ENCODE measurements at regions not wholly inside any gene's neighbourhood (a gene's known extent, or its start where the extent isn't known, plus 50 kb on each side); places are given as distances from the start of the nearest gene placed in this dataset.

GRCh38 chr3:146843476-146843875, 238.3 kb upstream of the PLSCR5 start:
- intact Hi-C loops (cut with micrococcal nuclease): no loop called here

GRCh38 chr3:146839727-146840375, 234.7 kb upstream of the PLSCR5 start:
- intact Hi-C loops (cut with micrococcal nuclease): no loop called here

GRCh38 chr3:146838221-146838620, 233.1 kb upstream of the PLSCR5 start:
- intact Hi-C loops (cut with micrococcal nuclease): no loop called here

- intact Hi-C loops (cut with micrococcal nuclease): no loop called here
Observed at GRCh38 chr3:146834917-146835316, 229.8 kb upstream of the PLSCR5 start.

GRCh38 chr3:146832857-146833458, 227.8 kb upstream of the PLSCR5 start:
- intact Hi-C loops (cut with micrococcal nuclease): no loop called here

GRCh38 chr3:146831659-146832058, 226.5 kb upstream of the PLSCR5 start:
- intact Hi-C loops (cut with micrococcal nuclease): no loop called here

GRCh38 chr3:146830231-146830630, 225.1 kb upstream of the PLSCR5 start:
- intact Hi-C loops (cut with micrococcal nuclease): no loop called here

- intact Hi-C loops (cut with micrococcal nuclease): no loop called here
Observed at GRCh38 chr3:146827836-146828235, 222.7 kb upstream of the PLSCR5 start.

GRCh38 chr3:146823622-146824021, 218.5 kb upstream of the PLSCR5 start:
- intact Hi-C loops (cut with micrococcal nuclease): no loop called here

GRCh38 chr3:146818866-146819265, 213.7 kb upstream of the PLSCR5 start:
- intact Hi-C loops (cut with micrococcal nuclease): no loop called here

- intact Hi-C loops (cut with micrococcal nuclease): no loop called here
Observed at GRCh38 chr3:146818301-146818700, 213.2 kb upstream of the PLSCR5 start.

GRCh38 chr3:146817704-146818103, 212.6 kb upstream of the PLSCR5 start:
- intact Hi-C loops (cut with micrococcal nuclease): no loop called here

GRCh38 chr3:146814601-146815315, 209.6 kb upstream of the PLSCR5 start:
- intact Hi-C loops (cut with micrococcal nuclease): no loop called here

GRCh38 chr3:146813496-146813895, 208.3 kb upstream of the PLSCR5 start:
- intact Hi-C loops (cut with micrococcal nuclease): no loop called here

GRCh38 chr3:146803745-146804144, 198.6 kb upstream of the PLSCR5 start:
- intact Hi-C loops (cut with micrococcal nuclease): no loop called here

- intact Hi-C loops (cut with micrococcal nuclease): no loop called here
Observed at GRCh38 chr3:146801492-146801891, 196.3 kb upstream of the PLSCR5 start.

GRCh38 chr3:146800484-146800883, 195.3 kb upstream of the PLSCR5 start:
- intact Hi-C loops (cut with micrococcal nuclease): no loop called here

GRCh38 chr3:146796078-146796477, 190.9 kb upstream of the PLSCR5 start:
- intact Hi-C loops (cut with micrococcal nuclease): no loop called here

- intact Hi-C loops (cut with micrococcal nuclease): no loop called here
Observed at GRCh38 chr3:146783446-146783845, 178.3 kb upstream of the PLSCR5 start.

- intact Hi-C loops (cut with micrococcal nuclease): no loop called here
Observed at GRCh38 chr3:146781606-146782005, 176.5 kb upstream of the PLSCR5 start.

GRCh38 chr3:146781059-146781458, 175.9 kb upstream of the PLSCR5 start:
- intact Hi-C loops (cut with micrococcal nuclease): no loop called here

GRCh38 chr3:146780251-146780650, 175.1 kb upstream of the PLSCR5 start:
- intact Hi-C loops (cut with micrococcal nuclease): no loop called here

- intact Hi-C loops (cut with micrococcal nuclease): no loop called here
Observed at GRCh38 chr3:146777941-146778340, 172.8 kb upstream of the PLSCR5 start.
